Hematopoietic multipotent progenitor cell treated with erythropoietin and hydrocortisone succinate and interleukin-3 and kit ligand, for 4 days (in vitro differentiated cells): ENCODE measurements at regions not wholly inside any gene's neighbourhood (a gene's known extent, or its start where the extent isn't known, plus 50 kb on each side); places are given as distances from the start of the nearest gene placed in this dataset.
A peak's percentile ranks its signal among the peaks of the same experiment; 100 is the strongest.

ENCODE experiments used
- DNase-seq: peaks from one replicate; pipeline ENCODE4 v3.0.0-alpha.2; 2015

- DNase-seq = no peak
Observed at GRCh38 chr1:208298593-208299269, 54.5 kb upstream of the PLXNA2 start.

- no peak for DNase-seq
Observed at GRCh38 chr1:208300084-208300770, 56.0 kb upstream of the PLXNA2 start.

GRCh38 chr1:208302699-208303238 is 58.6 kb upstream of the PLXNA2 start:
- DNase-seq = no peak

- no peak for DNase-seq
Observed at GRCh38 chr1:208303743-208304712, 59.8 kb upstream of the PLXNA2 start.

- DNase-seq = no peak
Observed at GRCh38 chr1:208308221-208308620, 64.0 kb upstream of the PLXNA2 start.

GRCh38 chr1:208309771-208310170 is 65.6 kb upstream of the PLXNA2 start:
- DNase-seq = no peak

- no peak for DNase-seq
Observed at GRCh38 chr1:208312706-208313105, 68.5 kb upstream of the PLXNA2 start.

GRCh38 chr1:208314431-208314830 is 70.2 kb upstream of the PLXNA2 start:
- no peak for DNase-seq

GRCh38 chr1:208318150-208318734 is 74.1 kb upstream of the PLXNA2 start:
- DNase-seq = no peak

- no peak for DNase-seq
Observed at GRCh38 chr1:208324005-208324404, 79.8 kb upstream of the PLXNA2 start.

- DNase-seq = peak; percentile 25
Observed at GRCh38 chr1:208326033-208326432, 81.8 kb upstream of the PLXNA2 start.

GRCh38 chr1:208329300-208329699 is 85.1 kb upstream of the PLXNA2 start:
- no peak for DNase-seq

GRCh38 chr1:208332036-208332773 is 88.0 kb upstream of the PLXNA2 start:
- no peak for DNase-seq

GRCh38 chr1:208332774-208333126 is 88.6 kb upstream of the PLXNA2 start:
- no peak for DNase-seq

GRCh38 chr1:208333676-208334075 is 89.5 kb upstream of the PLXNA2 start:
- no peak for DNase-seq

GRCh38 chr1:208335371-208336136 is 91.4 kb upstream of the PLXNA2 start:
- peak; percentile 28 for DNase-seq

- DNase-seq = no peak
Observed at GRCh38 chr1:208336137-208336518, 91.9 kb upstream of the PLXNA2 start.

- DNase-seq = no peak
Observed at GRCh38 chr1:208339911-208340310, 95.7 kb upstream of the PLXNA2 start.

GRCh38 chr1:208343226-208343625 is 99.0 kb upstream of the PLXNA2 start:
- peak; percentile 56 for DNase-seq

- DNase-seq = no peak
Observed at GRCh38 chr1:208344202-208344857, 100.1 kb upstream of the PLXNA2 start.

- no peak for DNase-seq
Observed at GRCh38 chr1:208347191-208347590, 103.0 kb upstream of the PLXNA2 start.
